A549 (cell line): ENCODE measurements at regions not wholly inside any gene's neighbourhood (a gene's known extent, or its start where the extent isn't known, plus 50 kb on each side); places are given as distances from the start of the nearest gene placed in this dataset.

Source experiments
- ATAC-seq, 2 experiments: fragments of 200-7000 bp in 1 of 2; fragments of >200 bp in 1 of 2; cut with Nextera tagmentation in 1 of 2; cut with Tn5 transposase in 1 of 2; 3 replicates each; pipeline versions ENCODE4 v1.8.0 to v1.9.1; 2018 to 2020; ENCODE audit warnings: mild to moderate bottlenecking in 1 of 2, moderate library complexity in 1 of 2
- CTCF ChIA-PET: fragments of 300-600 bp; sonication (Branson Sonifier 250); formaldehyde crosslinking; extraction: SDS; loops from one replicate; lab custom pipeline; 2021; ENCODE audit warnings: antibody characterized with exemption, inconsistent platforms; lab: Yijun Ruan, JAX
- POLR2A ChIA-PET: fragments of 350-600 bp; formaldehyde crosslinking; extraction: SDS; loops from one replicate; lab custom pipeline; 2021; ENCODE audit warnings: antibody characterized with exemption, inconsistent platforms; lab: Yijun Ruan, JAX
- DNase-seq, 2 experiments: peaks; one replicate each; pipeline versions ENCODE4 v3.0.0 to v3.0.0-alpha.2; 2011 to 2016; ENCODE audit warnings: low read depth in 1 of 2, low spot score in 1 of 2
- FAIRE-seq: peaks from 2 replicates; lab custom pipeline; 2011; peaks lifted over from hg19 to GRCh38; lab: Jason Lieb, UNC
- H3K27ac ChIP-seq, 2 experiments: fragments of >200 bp; sonication (Bioruptor Twin); formaldehyde crosslinking; 3 replicates each; pipeline ENCODE4 v1.5.1; 2016 to 2017
- H3K4me1 ChIP-seq: fragments of >200 bp; sonication (Bioruptor Twin); formaldehyde crosslinking; 3 replicates; pipeline ENCODE4 v1.6.1; 2016
- H3K4me2 ChIP-seq: fragments of >200 bp; sonication (Bioruptor Twin); formaldehyde crosslinking; 3 replicates; pipeline ENCODE4 v1.6.1; 2016
- H3K4me3 ChIP-seq: fragments of >200 bp; sonication (Bioruptor Twin); formaldehyde crosslinking; 3 replicates; pipeline ENCODE4 v1.5.1; 2016
- H3K9me3 ChIP-seq: fragments of >200 bp; sonication (Bioruptor Twin); formaldehyde crosslinking; 3 replicates; pipeline ENCODE4 v1.6.1; 2016
- ATOH8 ChIP-seq: fragments of 250-450 bp; sonication (Bioruptor Pico); IDR thresholded peaks from 2 replicates; pipeline ENCODE4 v1.5.0; 2020; ENCODE audit warnings: low read depth, mild to moderate bottlenecking, moderate library complexity
- BHLHE40 ChIP-seq: IDR thresholded peaks from 2 replicates; pipeline ENCODE4 v1.6.1; 2012; ENCODE audit warnings: low read depth, low read length, inconsistent platforms
- CBX8 ChIP-seq: fragments of 200-600 bp; sonication (generic); IDR thresholded peaks from 2 replicates; pipeline ENCODE4 v1.6.1; 2016
- CEBPB ChIP-seq, 2 experiments: fragments of >200 bp in 1 of 2; sonication (Bioruptor Twin) in 1 of 2; formaldehyde crosslinking in 1 of 2; IDR thresholded peaks; 2 replicates each; pipeline ENCODE4 v1.6.1; 2012 to 2016
- CTCF ChIP-seq: fragments of >200 bp; sonication (Bioruptor Twin); formaldehyde crosslinking; IDR thresholded peaks from 3 replicates; pipeline ENCODE4 v1.5.1; 2016
- EP300 ChIP-seq, 2 experiments: fragments of >200 bp; sonication (Bioruptor Twin); formaldehyde crosslinking; IDR thresholded peaks; 2 replicates in 1 of 2; 3 replicates in 1 of 2; pipeline ENCODE4 v1.6.1; 2016 to 2017
- ESRRA ChIP-seq: fragments of 150-350 bp; IDR thresholded peaks from 2 replicates; pipeline ENCODE4 v1.6.1; 2014; ENCODE audit warnings: mild to moderate bottlenecking, low read length, borderline replicate concordance
- FOSL2 ChIP-seq, 2 experiments: fragments of 450-650 bp in 1 of 2; fragments of >200 bp in 1 of 2; sonication (Bioruptor Twin) in 1 of 2; formaldehyde crosslinking; IDR thresholded peaks; 2 replicates each; pipeline versions ENCODE4 v1.5.0 to v1.6.1; 2016 to 2020; ENCODE audit warnings: mild to moderate bottlenecking in 1 of 2, moderate library complexity in 1 of 2
- FOXS1 ChIP-seq: fragments of 250-450 bp; sonication (Bioruptor Pico); IDR thresholded peaks from 2 replicates; pipeline ENCODE4 v1.5.0; 2020; ENCODE audit warnings: mild to moderate bottlenecking, moderate library complexity
- HDAC2 ChIP-seq: fragments of 200-600 bp; sonication (generic); IDR thresholded peaks from 2 replicates; pipeline ENCODE4 v1.6.1; 2016
- HOXA7 ChIP-seq: fragments of 250-450 bp; sonication (Bioruptor Pico); IDR thresholded peaks from 2 replicates; pipeline ENCODE4 v1.5.0; 2020; ENCODE audit warnings: mild to moderate bottlenecking, moderate library complexity
- JUNB ChIP-seq: fragments of >200 bp; sonication (Bioruptor Twin); formaldehyde crosslinking; IDR thresholded peaks from 2 replicates; pipeline ENCODE4 v1.6.1; 2016
- MAFK ChIP-seq: fragments of 450-650 bp; IDR thresholded peaks from 2 replicates; pipeline ENCODE4 v1.6.1; 2014; ENCODE audit not compliant: partially characterized antibody
- NFE2L2 ChIP-seq: fragments of 150-350 bp; conservative IDR thresholded peaks from 2 replicates; pipeline ENCODE4 v1.6.1; 2014; ENCODE audit warnings: low read length
- PBX3 ChIP-seq: IDR thresholded peaks from 2 replicates; pipeline ENCODE4 v1.6.1; 2012
- RAD21 ChIP-seq, 2 experiments: fragments of >200 bp in 1 of 2; sonication (Bioruptor Twin) in 1 of 2; formaldehyde crosslinking in 1 of 2; IDR thresholded peaks in 1 of 2; conservative IDR thresholded peaks in 1 of 2; 2 replicates in 1 of 2; 3 replicates in 1 of 2; pipeline ENCODE4 v1.6.1; 2012 to 2018; ENCODE audit warnings: inconsistent platforms in 1 of 2
- RFX5 ChIP-seq: fragments of 450-650 bp; IDR thresholded peaks from 2 replicates; pipeline ENCODE4 v1.7.1; 2014; ENCODE audit warnings: antibody characterized with exemption, mild to moderate bottlenecking, moderate library complexity
- SMC3 ChIP-seq: fragments of >200 bp; sonication (Bioruptor Twin); formaldehyde crosslinking; IDR thresholded peaks from 3 replicates; pipeline ENCODE4 v1.6.1; 2018; ENCODE audit warnings: inconsistent platforms
- ZC3H11A ChIP-seq: fragments of 450-650 bp; IDR thresholded peaks from 2 replicates; pipeline ENCODE4 v1.6.1; 2014; ENCODE audit warnings: antibody characterized with exemption, mild to moderate bottlenecking
- ZNF302 ChIP-seq: fragments of 250-450 bp; sonication (Bioruptor Pico); IDR thresholded peaks from 2 replicates; pipeline ENCODE4 v1.9.0; 2021; ENCODE audit warnings: inconsistent platforms, mild to moderate bottlenecking, moderate library complexity
- WGBS: methylation state at CpG from one replicate; pipeline ENCODE4 v1.1.6; 2017; ENCODE audit errors: missing lambda C conversion rate; 5-methylcytosine and 5-hydroxymethylcytosine counted together

- Histone ChIP-seq H3K9me3 (no peaks in the 10 kb centered on the region), H3K4me3 (no peak overlapping the region), H3K4me2 (no peak overlapping the region), H3K4me1 (no peaks in the 10 kb centered on the region), H3K27ac (no peak overlapping the region)
- no peak for TF ChIP-seq BHLHE40
- no peak for TF ChIP-seq FOXS1 (CRISPR knock-in tag)
- TF ChIP-seq HOXA7 (CRISPR knock-in tag), result no peak
- TF ChIP-seq CTCF, result no peak
- TF ChIP-seq CBX8, result no peak
- TF ChIP-seq ATOH8, result no peak
- TF ChIP-seq ESRRA, result no peak
- POLR2A ChIA-PET, result no interaction called here
- no peak for FAIRE-seq
- ATAC-seq, result no peak
- CTCF ChIA-PET, result no interaction called here
- WGBS, result 32% methylated on average over 3 of the region's 3 CpGs
- DNase-seq, result no peak
Measured at GRCh38 chr2:128487650-128488387, 169.2 kb upstream of the HS6ST1 start.

GRCh38 chr2:128488434-128488833 is 169.8 kb upstream of the HS6ST1 start:
- 19% methylated on average over 2 of the region's 2 CpGs for WGBS
- no peak overlapping the region for H3K27ac ChIP-seq
- POLR2A ChIA-PET, result no interaction called here
- TF ChIP-seq HDAC2 (no peak), CEBPB (IDR thresholded peaks at IDR 0.05) (no peak), ZNF302 (CRISPR knock-in tag) (no peak), ESRRA (no peak), ZC3H11A (no peak), HOXA7 (CRISPR knock-in tag) (no peak), FOSL2 (IDR thresholded peaks at IDR 0.05) (no peak), FOSL2 (CRISPR knock-in tag; IDR thresholded peaks at IDR 0.05) (no peak), NFE2L2 (no peak), JUNB (no peak), MAFK (no peak), SMC3 (no peak), PBX3 (no peak), ATOH8 (no peak), RFX5 (no peak), EP300 (IDR thresholded peaks at IDR 0.05) (no peak), RAD21 (conservative IDR thresholded peaks at IDR 0.05 in 1 of 2, IDR thresholded peaks at IDR 0.05 in 1 of 2) (no peak)
- no peaks in the 10 kb centered on the region for H3K4me1 ChIP-seq
- FAIRE-seq (no peak), DNase-seq (no peak), ATAC-seq (no peak)
- H3K9me3 ChIP-seq, result no peaks in the 10 kb centered on the region
- H3K4me3 ChIP-seq, result no peak overlapping the region
- H3K4me2 ChIP-seq, result no peak overlapping the region
- CTCF ChIA-PET, result no interaction called here
